Dendritic cell treated with granulocyte-macrophage colony-stimulating factor and Interleukin-4, amounts not matched to agents 40 ng/mL and 50 ng/mL, for 4 days (primary cell): ENCODE measurements at regions not wholly inside any gene's neighbourhood (a gene's known extent, or its start where the extent isn't known, plus 50 kb on each side); places are given as distances from the start of the nearest gene placed in this dataset.
"Not testable (repeated sequence)": the region's sequence is repeated elsewhere in the genome, so short reads cannot be mapped to it uniquely, and the experiment has no call there.

Experiments
- H3K27ac Mint-ChIP-seq: one replicate; pipeline ENCODE4 v1.8.0; 2022; ENCODE audit warnings: mild to moderate bottlenecking, mixed read lengths
- H3K27me3 Mint-ChIP-seq: one replicate; pipeline ENCODE4 v1.8.0; 2022; ENCODE audit warnings: mild to moderate bottlenecking, mixed read lengths
- H3K36me3 Mint-ChIP-seq: one replicate; pipeline ENCODE4 v1.8.0; 2022; ENCODE audit warnings: low read depth, mixed read lengths
- H3K4me1 Mint-ChIP-seq: one replicate; pipeline ENCODE4 v1.8.0; 2022; ENCODE audit warnings: low read depth, mixed read lengths
- H3K4me3 Mint-ChIP-seq: one replicate; pipeline ENCODE4 v1.8.0; 2022; ENCODE audit warnings: mild to moderate bottlenecking, moderate library complexity, mixed read lengths
- H3K9me3 Mint-ChIP-seq: one replicate; pipeline ENCODE4 v1.8.0; 2022; ENCODE audit warnings: mixed read lengths
- intact Hi-C: fragments of 100-400 bp; cut with micrococcal nuclease; formaldehyde crosslinking; loops from one replicate; pipeline ENCODE4 v1.15.0; 2022

DNA sequence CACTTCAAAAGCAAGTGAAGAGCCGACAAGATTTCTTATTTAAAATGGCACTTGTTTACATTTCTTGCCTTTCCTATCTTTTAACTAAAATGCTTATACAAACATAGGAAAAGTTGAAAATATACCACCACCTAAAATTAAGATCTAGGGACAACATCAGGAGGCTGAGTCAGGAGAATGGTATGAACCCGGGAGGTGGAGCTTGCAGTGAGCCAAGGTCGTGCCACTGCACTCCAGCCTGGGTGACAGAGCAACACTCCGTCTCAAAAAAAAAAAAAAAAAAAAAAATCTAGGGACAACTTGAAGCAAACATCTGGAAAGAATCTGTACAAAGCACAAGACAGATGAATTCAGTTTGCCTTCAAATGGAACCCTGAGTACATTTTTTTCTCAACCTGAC is 1455.3 kb downstream of the KHDRBS2 start:
- H3K36me3 Mint-ChIP-seq, H3K4me3 Mint-ChIP-seq, H3K4me1 Mint-ChIP-seq, H3K27ac Mint-ChIP-seq, intact Hi-C loops, H3K27me3 Mint-ChIP-seq: not testable (repeated sequence)
- peaks cover 55% of the 10 kb centered on the region for H3K9me3 Mint-ChIP-seq

DNA sequence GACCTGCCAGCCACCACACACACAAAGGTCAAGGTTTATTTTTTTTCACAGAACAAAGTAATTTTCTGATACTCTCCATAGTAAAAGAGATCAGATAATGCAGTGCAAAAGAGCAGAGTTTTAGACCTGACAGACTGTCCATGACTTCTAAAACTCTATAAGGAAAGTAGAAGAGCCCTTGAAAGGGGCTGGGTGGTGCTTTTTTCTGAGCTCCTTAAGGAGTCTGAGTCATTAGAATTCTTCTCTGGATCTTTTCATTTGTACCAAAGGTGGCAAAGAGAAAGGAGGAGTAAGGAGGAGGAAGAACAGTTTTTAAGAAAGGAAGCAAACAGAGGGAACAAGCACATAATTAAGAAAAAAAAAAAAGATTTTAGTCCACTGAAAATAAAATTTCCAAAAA is 1463.4 kb downstream of the KHDRBS2 start:
- H3K27ac Mint-ChIP-seq, H3K4me1 Mint-ChIP-seq, intact Hi-C loops, H3K27me3 Mint-ChIP-seq, H3K4me3 Mint-ChIP-seq, H3K36me3 Mint-ChIP-seq: not testable (repeated sequence)
- peaks cover 13% of the 10 kb centered on the region for H3K9me3 Mint-ChIP-seq

DNA sequence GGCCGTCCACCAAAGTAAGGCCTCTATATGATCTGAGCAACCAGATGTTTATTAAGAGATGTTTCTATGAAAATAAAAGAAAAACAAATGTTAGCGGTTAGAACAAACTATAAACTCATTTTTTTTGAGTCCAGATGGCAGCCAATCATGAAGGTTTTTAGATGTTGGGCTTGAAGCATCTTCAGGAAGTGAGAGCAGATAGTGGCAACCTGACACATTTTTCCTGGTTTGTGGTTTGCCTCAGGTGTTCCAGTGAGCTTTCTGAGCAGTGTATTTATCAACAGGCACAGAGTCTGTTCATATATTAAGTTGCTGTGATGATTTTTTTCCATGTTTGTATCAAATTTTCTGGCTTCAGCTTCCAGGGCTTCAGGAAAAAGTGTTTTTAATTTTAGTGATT is 1468.0 kb downstream of the KHDRBS2 start:
- intact Hi-C loops, H3K27ac Mint-ChIP-seq, H3K4me3 Mint-ChIP-seq, H3K9me3 Mint-ChIP-seq, H3K4me1 Mint-ChIP-seq, H3K36me3 Mint-ChIP-seq, H3K27me3 Mint-ChIP-seq: not testable (repeated sequence)

DNA sequence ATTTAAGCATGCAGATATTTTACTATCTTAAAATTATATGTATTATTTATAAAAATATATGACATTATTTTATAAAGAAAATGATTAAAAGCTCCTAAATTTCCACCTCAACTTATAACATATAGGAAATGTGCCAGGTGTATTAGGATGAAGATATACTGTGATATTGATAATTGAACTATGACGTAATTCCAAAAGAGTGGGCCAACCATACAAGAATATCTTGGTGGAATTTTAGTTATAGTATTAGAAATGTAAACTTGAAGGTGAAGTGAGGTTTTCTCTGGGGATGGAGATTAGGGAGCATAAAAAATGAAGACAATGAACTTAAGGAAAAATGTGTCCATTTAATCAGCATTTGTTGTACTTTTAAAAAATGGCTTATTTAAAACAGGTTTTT is 1471.2 kb downstream of the KHDRBS2 start:
- H3K9me3 Mint-ChIP-seq: peaks cover 30% of the 10 kb centered on the region
- H3K27me3 Mint-ChIP-seq, H3K27ac Mint-ChIP-seq, H3K4me1 Mint-ChIP-seq, H3K36me3 Mint-ChIP-seq, H3K4me3 Mint-ChIP-seq, intact Hi-C loops: not testable (repeated sequence)

DNA sequence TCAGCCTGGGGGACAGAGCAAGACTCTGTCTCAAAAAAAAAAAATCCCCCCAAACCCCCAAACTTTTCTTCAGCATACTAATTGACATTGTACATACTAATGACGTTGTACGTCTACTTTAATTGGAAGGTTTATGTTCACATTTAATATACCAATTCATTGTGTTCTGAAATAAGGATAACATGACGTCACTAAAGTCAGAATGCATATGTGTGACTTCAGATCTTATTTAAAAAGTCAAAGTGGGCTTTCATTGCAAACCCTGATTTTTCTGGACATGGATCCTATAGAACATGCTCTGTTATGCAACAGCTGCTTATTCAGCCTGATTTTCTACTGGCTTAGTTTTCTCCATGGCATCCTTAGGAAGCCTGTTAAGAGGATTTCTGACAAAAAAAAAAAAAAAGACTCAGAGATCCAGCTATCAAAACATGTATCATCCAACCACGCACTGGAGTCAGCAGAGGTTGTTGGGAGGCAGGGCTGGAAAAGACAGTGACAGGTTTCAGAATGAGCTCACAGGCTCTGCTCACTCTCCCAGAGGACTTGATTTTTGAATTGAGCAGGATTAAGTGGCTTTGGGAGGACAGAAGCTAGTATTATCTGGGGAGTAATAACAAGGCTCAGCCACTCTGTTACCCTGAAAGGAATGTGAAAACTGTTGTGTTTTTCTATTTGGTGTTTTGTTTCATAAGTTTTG is 1472.0 kb downstream of the KHDRBS2 start:
- intact Hi-C loops: not testable (repeated sequence)

DNA sequence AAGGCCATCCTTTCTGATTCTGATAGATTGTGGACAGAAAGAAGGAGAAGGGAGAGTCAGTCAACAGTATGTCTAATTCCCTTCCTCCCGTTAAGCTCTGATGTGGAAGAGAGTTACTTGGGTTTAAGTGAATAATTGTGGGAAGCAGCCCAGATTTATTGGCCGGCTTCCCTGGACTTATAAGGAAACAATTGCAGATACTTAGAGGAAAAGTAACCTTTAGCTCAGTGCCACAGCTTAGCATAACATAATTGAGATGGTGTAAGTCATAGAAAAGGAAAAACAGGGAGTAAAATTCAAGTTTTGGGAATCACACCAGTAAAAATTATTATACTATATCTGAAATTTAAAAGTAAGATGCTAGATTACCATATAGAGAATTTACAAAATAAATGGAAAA is 1475.8 kb downstream of the KHDRBS2 start:
- H3K4me1 Mint-ChIP-seq, H3K27ac Mint-ChIP-seq, H3K4me3 Mint-ChIP-seq, H3K27me3 Mint-ChIP-seq, H3K36me3 Mint-ChIP-seq, intact Hi-C loops: not testable (repeated sequence)
- H3K9me3 Mint-ChIP-seq: peaks cover 48% of the 10 kb centered on the region

More for the DNA sequence above, 1472.0 kb downstream of the KHDRBS2 start:
- not testable (repeated sequence) for H3K36me3 Mint-ChIP-seq, H3K4me1 Mint-ChIP-seq, H3K27me3 Mint-ChIP-seq, H3K4me3 Mint-ChIP-seq, H3K27ac Mint-ChIP-seq
- peaks cover 24% of the 10 kb centered on the region for H3K9me3 Mint-ChIP-seq

DNA sequence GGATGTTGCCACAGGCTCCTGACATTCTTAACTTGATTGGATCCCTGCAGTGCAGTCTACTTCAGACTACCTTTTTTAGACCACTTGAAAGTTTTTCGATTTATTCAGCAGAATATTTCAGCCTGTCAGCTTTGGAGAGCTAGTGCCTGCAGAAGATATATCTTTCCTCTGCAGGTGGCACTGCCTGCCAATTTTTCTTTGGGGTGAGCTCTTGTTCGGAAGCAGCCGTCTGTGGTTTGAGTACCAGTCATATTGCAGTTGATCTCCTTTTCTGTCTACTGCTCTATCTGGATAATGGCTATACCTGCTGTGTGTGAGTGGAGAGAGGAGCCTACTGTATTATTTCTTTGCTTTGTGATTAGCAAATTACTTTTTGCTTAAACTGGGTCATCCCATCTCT is 1486.9 kb downstream of the KHDRBS2 start:
- H3K4me1 Mint-ChIP-seq, intact Hi-C loops, H3K4me3 Mint-ChIP-seq, H3K27me3 Mint-ChIP-seq, H3K27ac Mint-ChIP-seq, H3K36me3 Mint-ChIP-seq: not testable (repeated sequence)
- peaks cover 20% of the 10 kb centered on the region for H3K9me3 Mint-ChIP-seq

DNA sequence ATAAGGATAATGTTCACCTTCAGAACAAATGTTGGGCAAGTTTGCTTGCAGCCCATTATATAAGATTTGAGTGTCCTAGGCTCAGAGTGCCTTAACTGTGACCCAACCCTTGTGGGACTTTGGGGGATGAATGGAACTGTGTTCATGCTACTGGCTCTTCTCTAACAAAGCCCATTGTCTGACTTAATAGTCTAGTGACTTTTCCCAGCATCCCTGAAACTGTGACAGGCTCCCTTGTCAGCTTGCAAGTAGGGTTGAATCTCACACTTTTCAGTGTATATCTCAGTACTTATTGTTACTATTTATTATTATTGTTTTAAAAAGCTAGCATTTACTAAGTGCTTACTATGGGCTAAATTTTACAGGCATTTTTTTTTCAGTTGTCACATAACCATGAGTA is 1488.2 kb downstream of the KHDRBS2 start:
- peaks cover 18% of the 10 kb centered on the region for H3K9me3 Mint-ChIP-seq
- H3K27me3 Mint-ChIP-seq, H3K4me3 Mint-ChIP-seq, H3K27ac Mint-ChIP-seq, intact Hi-C loops, H3K36me3 Mint-ChIP-seq, H3K4me1 Mint-ChIP-seq: not testable (repeated sequence)

DNA sequence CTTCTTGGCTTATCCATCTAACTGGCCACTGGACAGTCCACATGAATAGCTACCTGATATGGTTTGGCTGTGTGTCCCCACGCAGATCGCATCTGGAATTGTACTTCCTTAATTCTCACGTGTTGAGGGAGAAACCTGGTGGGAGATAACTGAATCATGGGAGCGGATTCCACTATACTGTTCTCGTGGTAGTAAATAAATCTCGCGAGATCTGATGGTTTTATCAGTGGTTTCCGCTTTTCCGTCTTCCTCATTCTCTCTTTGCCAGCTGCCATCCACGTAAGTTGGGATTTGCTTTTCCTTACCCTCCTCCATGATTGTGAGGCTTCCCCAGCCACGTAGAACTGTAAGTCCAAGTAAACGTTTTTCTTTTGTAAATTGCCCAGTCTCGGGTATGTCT is 1496.4 kb downstream of the KHDRBS2 start:
- H3K36me3 Mint-ChIP-seq, H3K27ac Mint-ChIP-seq, intact Hi-C loops, H3K27me3 Mint-ChIP-seq, H3K4me3 Mint-ChIP-seq, H3K4me1 Mint-ChIP-seq: not testable (repeated sequence)
- peaks cover 38% of the 10 kb centered on the region for H3K9me3 Mint-ChIP-seq

DNA sequence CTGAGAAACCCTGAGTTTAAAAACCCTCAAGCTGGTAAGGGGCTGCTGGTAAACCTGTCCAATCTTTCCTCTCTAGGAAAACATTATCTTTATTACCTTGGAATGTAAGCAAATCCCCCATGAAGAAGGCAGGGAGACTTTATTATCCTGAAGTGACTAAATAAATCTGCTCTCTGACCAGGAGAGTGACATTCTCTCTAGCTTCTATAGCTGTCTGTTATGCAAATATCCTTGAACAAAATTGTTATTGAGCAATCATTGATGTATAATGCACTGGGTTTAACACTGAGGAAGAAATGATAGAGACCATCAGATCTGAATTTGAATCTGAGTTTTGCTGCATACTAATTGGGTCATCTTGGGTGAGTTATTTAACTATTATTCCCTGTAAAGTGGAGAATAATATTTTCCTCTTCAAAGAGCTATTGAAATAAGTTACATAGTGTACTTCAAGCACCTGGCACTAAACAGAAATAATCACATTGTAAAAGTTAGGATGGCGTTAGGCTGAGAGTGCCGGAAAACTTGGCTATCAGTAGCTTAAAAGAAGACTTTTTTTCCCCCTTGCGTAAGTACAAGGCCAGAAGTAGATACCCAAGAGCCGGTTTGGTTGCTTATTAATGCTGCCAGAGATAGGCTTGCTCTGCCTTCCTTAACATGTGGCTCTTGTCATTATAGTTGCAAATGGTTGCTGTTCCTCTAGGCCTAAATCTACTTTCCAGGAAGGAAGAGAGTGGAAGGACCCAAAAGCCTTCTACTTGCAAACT is 1503.1 kb downstream of the KHDRBS2 start:
- H3K4me3 Mint-ChIP-seq, H3K4me1 Mint-ChIP-seq, intact Hi-C loops, H3K36me3 Mint-ChIP-seq, H3K27me3 Mint-ChIP-seq, H3K27ac Mint-ChIP-seq: not testable (repeated sequence)
- peaks cover 46% of the 10 kb centered on the region for H3K9me3 Mint-ChIP-seq

DNA sequence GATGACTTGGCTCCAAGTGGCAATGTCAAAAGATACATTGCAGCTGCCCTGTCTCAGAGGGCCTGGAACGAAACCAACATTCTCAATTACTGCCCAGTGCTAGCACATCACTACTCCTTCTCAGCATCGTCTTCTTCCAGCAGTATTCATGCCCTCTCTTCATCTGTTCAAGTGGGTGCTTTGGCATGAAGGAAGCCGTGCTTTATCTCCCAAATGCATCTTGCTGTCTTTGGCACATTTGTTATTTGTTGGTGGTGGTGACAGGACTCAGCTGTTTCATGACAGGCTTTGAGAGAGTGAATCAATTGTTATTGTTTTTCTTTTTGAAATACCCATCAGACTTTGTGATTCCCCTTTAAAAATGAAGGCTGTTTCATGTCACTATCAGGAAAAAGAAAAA is 1506.4 kb downstream of the KHDRBS2 start:
- H3K9me3 Mint-ChIP-seq: peaks cover 40% of the 10 kb centered on the region
- H3K27ac Mint-ChIP-seq, intact Hi-C loops, H3K4me3 Mint-ChIP-seq, H3K36me3 Mint-ChIP-seq, H3K4me1 Mint-ChIP-seq, H3K27me3 Mint-ChIP-seq: not testable (repeated sequence)

DNA sequence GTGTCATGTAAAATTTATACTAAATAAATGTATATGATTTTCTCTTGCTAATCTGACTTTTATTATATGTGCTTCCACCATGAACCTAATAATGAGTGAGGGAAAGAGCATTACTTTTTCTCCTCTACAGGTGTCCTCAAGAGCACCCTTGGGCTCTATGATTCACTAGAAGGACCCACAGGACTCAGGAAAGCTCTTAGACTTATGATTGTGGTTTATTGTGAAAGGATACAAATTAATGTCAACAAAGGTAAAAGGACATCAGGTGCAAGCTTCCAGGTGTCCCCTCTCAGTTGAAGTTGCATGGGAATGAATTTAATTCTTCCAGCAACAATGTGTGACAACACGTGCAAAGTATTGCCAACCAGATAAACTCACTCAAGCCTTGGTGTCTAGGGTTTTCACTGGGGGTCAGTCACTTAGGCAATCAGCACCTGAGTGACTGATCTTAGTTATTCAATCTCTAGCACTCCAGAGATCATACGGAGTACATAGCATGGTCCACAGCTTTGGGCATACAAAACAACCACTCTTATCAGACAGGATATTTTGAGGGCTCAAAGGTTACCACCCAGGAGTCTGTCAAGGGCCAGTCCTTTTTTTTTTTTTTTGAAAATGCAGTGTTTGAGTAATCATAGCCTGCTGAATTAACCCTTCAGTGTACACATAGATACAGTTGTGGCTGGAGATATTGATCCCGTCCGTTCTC is 1518.1 kb downstream of the KHDRBS2 start:
- intact Hi-C loops, H3K36me3 Mint-ChIP-seq, H3K4me1 Mint-ChIP-seq, H3K27ac Mint-ChIP-seq, H3K27me3 Mint-ChIP-seq, H3K4me3 Mint-ChIP-seq: not testable (repeated sequence)
- H3K9me3 Mint-ChIP-seq: peaks cover 33% of the 10 kb centered on the region

DNA sequence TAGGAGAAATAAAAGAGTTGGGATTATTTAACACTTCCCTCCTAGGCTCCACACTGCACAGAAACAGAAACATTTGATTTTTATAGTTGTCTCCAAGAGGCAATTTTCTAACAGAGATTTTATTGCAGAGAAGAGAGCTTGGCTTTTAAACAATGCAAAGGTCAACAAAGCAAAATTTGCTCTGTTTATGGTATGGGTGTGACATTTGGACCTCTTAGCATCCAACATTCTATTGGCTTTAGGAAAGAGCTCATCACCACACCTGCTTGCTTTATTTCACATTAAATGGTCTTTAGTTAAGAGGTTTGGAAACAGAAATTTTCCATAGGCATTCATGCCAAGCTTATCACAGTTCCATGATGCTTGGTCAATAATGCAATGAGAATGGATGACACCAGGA is 1520.7 kb downstream of the KHDRBS2 start:
- H3K36me3 Mint-ChIP-seq, intact Hi-C loops: not testable (repeated sequence)

DNA sequence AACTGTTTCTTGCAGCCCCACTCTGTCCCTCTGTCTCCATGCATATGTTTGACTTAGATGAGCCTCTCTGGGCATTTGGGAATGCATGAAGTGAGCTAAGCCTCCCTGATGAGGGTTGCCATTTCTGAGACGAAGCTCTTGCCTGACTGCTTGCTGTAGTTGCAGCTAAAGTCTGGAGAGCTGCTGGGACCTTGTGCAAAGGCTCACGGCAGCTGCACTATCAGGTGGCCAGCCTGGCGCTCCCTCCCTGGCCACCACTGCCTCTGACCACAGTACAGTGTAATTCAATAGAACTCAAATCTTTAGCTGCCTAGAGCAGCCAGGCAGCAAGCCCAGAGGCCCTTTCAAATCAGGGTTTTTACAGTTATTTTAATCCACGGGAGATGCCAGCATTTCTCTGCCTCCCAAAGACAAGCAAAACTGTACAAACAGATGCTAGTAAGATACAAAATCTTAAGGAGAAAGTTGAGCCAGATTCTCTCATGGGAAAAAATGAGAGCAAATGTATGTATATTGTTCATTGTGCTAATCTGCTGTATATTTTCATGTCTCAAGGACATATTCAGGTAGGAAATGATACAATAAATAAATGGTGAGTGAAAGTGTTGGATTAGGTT is 1522.5 kb downstream of the KHDRBS2 start:
- H3K9me3 Mint-ChIP-seq: peaks cover 22% of the 10 kb centered on the region
- H3K4me3 Mint-ChIP-seq, H3K27me3 Mint-ChIP-seq, H3K27ac Mint-ChIP-seq, H3K36me3 Mint-ChIP-seq, intact Hi-C loops, H3K4me1 Mint-ChIP-seq: not testable (repeated sequence)

More for the DNA sequence above, 1520.7 kb downstream of the KHDRBS2 start:
- H3K4me3 Mint-ChIP-seq, H3K27me3 Mint-ChIP-seq, H3K4me1 Mint-ChIP-seq, H3K27ac Mint-ChIP-seq: not testable (repeated sequence)
- peaks cover 32% of the 10 kb centered on the region for H3K9me3 Mint-ChIP-seq
